ENCODE measurements at regions not wholly inside any gene's neighbourhood (a gene's known extent, or its start where the extent isn't known, plus 50 kb on each side); places are given as distances from the start of the nearest gene placed in this dataset.

- Histone ChIP-seq H3K27ac (no peak overlapping the region), H3K9me3 (no peaks in the 10 kb centered on the region), H3K4me1 (no peaks in the 10 kb centered on the region), H3K4me3 (no peak overlapping the region), H3K27me3 (no peaks in the 10 kb centered on the region), H3K36me3 (no peaks in the 10 kb centered on the region)
- no peak for DNase-seq
- intact Hi-C loops (cut with DNase I), result no loop called here
- TF ChIP-seq CTCF (IDR thresholded peaks at IDR 0.05), result no peak
- ATAC-seq, result no peak
Observed at GRCh38 chr4:157803421-157803820, 369.4 kb downstream of the GASK1B start.

- H3K27ac ChIP-seq, result no peak overlapping the region
- TF ChIP-seq CTCF (IDR thresholded peaks at IDR 0.05), result no peak
- H3K36me3 ChIP-seq, result no peaks in the 10 kb centered on the region
- no peaks in the 10 kb centered on the region for H3K27me3 ChIP-seq
- no peak for ATAC-seq
- H3K4me1 ChIP-seq, result no peaks in the 10 kb centered on the region
- H3K4me3 ChIP-seq, result no peak overlapping the region
- DNase-seq, result no peak
- no peaks in the 10 kb centered on the region for H3K9me3 ChIP-seq
- intact Hi-C loops (cut with DNase I), result no loop called here
Observed at GRCh38 chr4:157795495-157795894, 377.3 kb downstream of the GASK1B start.

GRCh38 chr4:157792716-157793115, 380.1 kb downstream of the GASK1B start:
- DNase-seq (no peak), ATAC-seq (no peak)
- intact Hi-C loops (cut with DNase I), result no loop called here
- Histone ChIP-seq H3K9me3 (no peaks in the 10 kb centered on the region), H3K4me1 (no peaks in the 10 kb centered on the region), H3K27ac (no peak overlapping the region), H3K4me3 (no peak overlapping the region), H3K27me3 (no peaks in the 10 kb centered on the region), H3K36me3 (no peaks in the 10 kb centered on the region)
- TF ChIP-seq CTCF (IDR thresholded peaks at IDR 0.05), result no peak

- no peak overlapping the region for H3K27ac ChIP-seq
- no peaks in the 10 kb centered on the region for H3K36me3 ChIP-seq
- no peak for TF ChIP-seq CTCF (IDR thresholded peaks at IDR 0.05)
- H3K9me3 ChIP-seq, result no peaks in the 10 kb centered on the region
- no peak for ATAC-seq
- no peak for DNase-seq
- no peaks in the 10 kb centered on the region for H3K27me3 ChIP-seq
- no peaks in the 10 kb centered on the region for H3K4me1 ChIP-seq
- no peak overlapping the region for H3K4me3 ChIP-seq
- intact Hi-C loops (cut with DNase I), result no loop called here
Observed at GRCh38 chr4:157791236-157791635, 381.6 kb downstream of the GASK1B start.

- Histone ChIP-seq H3K27me3 (no peaks in the 10 kb centered on the region), H3K27ac (no peak overlapping the region), H3K4me3 (no peak overlapping the region), H3K9me3 (no peaks in the 10 kb centered on the region), H3K4me1 (no peaks in the 10 kb centered on the region), H3K36me3 (no peaks in the 10 kb centered on the region)
- no peak for ATAC-seq
- intact Hi-C loops (cut with DNase I), result no loop called here
- no peak for TF ChIP-seq CTCF (IDR thresholded peaks at IDR 0.05)
- DNase-seq, result no peak
Observed at GRCh38 chr4:157787618-157788017, 385.2 kb downstream of the GASK1B start.

GRCh38 chr4:157781361-157781760, 391.5 kb downstream of the GASK1B start:
- no peaks in the 10 kb centered on the region for H3K4me1 ChIP-seq
- H3K36me3 ChIP-seq, result no peaks in the 10 kb centered on the region
- ATAC-seq (no peak), DNase-seq (no peak)
- no peaks in the 10 kb centered on the region for H3K27me3 ChIP-seq
- intact Hi-C loops (cut with DNase I), result no loop called here
- H3K9me3 ChIP-seq, result no peaks in the 10 kb centered on the region
- no peak overlapping the region for H3K27ac ChIP-seq
- H3K4me3 ChIP-seq, result no peak overlapping the region
- no peak for TF ChIP-seq CTCF (IDR thresholded peaks at IDR 0.05)
